ENCODE measurements at regions not wholly inside any gene's neighbourhood (a gene's known extent, or its start where the extent isn't known, plus 50 kb on each side); places are given as distances from the start of the nearest gene placed in this dataset.

- Histone ChIP-seq H3K4me1 (no peaks in the 10 kb centered on the region), H3K27ac (peak overlapping the region in 3 of 8 donors; percentile 19 to 32 (median 31)), H3K36me3 (no peaks in the 10 kb centered on the region), H3K27me3 (replicated peaks in 1 of 7) (no peaks in the 10 kb centered on the region), H3K4me3 (no peak overlapping the region), H3K9me3 (peaks cover 0 to 9% (median 2%) of the 10 kb centered on the region in 8 donors)
- intact Hi-C loops (cut with DNase I; ENCODE audit: low total_unique reads), result no loop called here
- no peak for DNase-seq
- 36 to 42% (median 41%) methylated on average over 1 of the region's 1 CpG for WGBS, 5 donors
- TF ChIP-seq, protein P1, sequence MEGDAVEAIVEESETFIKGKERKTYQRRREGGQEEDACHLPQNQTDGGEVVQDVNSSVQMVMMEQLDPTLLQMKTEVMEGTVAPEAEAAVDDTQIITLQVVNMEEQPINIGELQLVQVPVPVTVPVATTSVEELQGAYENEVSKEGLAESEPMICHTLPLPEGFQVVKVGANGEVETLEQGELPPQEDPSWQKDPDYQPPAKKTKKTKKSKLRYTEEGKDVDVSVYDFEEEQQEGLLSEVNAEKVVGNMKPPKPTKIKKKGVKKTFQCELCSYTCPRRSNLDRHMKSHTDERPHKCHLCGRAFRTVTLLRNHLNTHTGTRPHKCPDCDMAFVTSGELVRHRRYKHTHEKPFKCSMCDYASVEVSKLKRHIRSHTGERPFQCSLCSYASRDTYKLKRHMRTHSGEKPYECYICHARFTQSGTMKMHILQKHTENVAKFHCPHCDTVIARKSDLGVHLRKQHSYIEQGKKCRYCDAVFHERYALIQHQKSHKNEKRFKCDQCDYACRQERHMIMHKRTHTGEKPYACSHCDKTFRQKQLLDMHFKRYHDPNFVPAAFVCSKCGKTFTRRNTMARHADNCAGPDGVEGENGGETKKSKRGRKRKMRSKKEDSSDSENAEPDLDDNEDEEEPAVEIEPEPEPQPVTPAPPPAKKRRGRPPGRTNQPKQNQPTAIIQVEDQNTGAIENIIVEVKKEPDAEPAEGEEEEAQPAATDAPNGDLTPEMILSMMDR (IDR thresholded peaks at IDR 0.05 in 8 of 11, conservative IDR thresholded peaks at IDR 0.05 in 3 of 11), result no peak
- TF ChIP-seq POLR2A (IDR thresholded peaks at IDR 0.05), result no peak
- TF ChIP-seq POLR2AphosphoS5 (IDR thresholded peaks at IDR 0.05), result no peak
Measured at GRCh38 chr3:77939726-77940125, 899.8 kb downstream of the ROBO2 start.

DNA sequence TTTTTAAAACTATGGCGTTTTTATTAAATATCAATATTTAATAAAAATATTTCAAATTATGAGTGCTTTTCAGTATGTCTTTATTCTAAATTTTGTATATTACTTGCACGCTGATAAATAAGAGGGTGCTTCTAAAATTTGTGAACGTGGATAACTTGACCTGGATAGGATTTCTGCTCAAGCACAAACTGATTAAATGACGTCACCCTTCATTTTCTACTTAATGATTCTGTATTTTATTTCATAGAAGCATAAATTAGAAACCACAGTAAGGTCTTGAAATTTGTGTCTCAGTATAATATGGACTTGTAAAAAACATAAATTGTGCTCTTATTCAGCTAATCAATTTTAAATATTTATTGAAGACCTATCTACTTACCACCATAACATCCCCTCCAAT is 903.7 kb downstream of the ROBO2 start:
- H3K36me3 ChIP-seq, result no peaks in the 10 kb centered on the region
- WGBS, 5 donors, result 81 to 92% (median 88%) methylated on average over 4 of the region's 4 CpGs
- H3K4me3 ChIP-seq, result no peak overlapping the region
- TF ChIP-seq, protein P1 (IDR thresholded peaks at IDR 0.05 in 8 of 11, conservative IDR thresholded peaks at IDR 0.05 in 3 of 11), result no peak
- TF ChIP-seq POLR2AphosphoS5 (IDR thresholded peaks at IDR 0.05) (no peak), POLR2A (IDR thresholded peaks at IDR 0.05) (no peak)
- no peak overlapping the region for H3K27ac ChIP-seq
- H3K4me1 ChIP-seq, result no peaks in the 10 kb centered on the region
- intact Hi-C loops (cut with DNase I; ENCODE audit: low total_unique reads), result no loop called here
- no peaks in the 10 kb centered on the region for H3K9me3 ChIP-seq
- no peaks in the 10 kb centered on the region for H3K27me3 ChIP-seq (replicated peaks in 1 of 7)
- no peak for DNase-seq

GRCh38 chr3:77945320-77945719 is 905.4 kb downstream of the ROBO2 start:
- TF ChIP-seq POLR2AphosphoS5 (IDR thresholded peaks at IDR 0.05), result no peak
- TF ChIP-seq POLR2A (IDR thresholded peaks at IDR 0.05), result no peak
- TF ChIP-seq, protein P1 (IDR thresholded peaks at IDR 0.05 in 8 of 11, conservative IDR thresholded peaks at IDR 0.05 in 3 of 11), result no peak
- WGBS, 5 donors, result 52 to 90% (median 79%) methylated on average over 3 of the region's 3 CpGs
- H3K4me3 ChIP-seq, result no peak overlapping the region
- no peaks in the 10 kb centered on the region for H3K27me3 ChIP-seq (replicated peaks in 1 of 7)
- no peaks in the 10 kb centered on the region for H3K36me3 ChIP-seq
- intact Hi-C loops (cut with DNase I; ENCODE audit: low total_unique reads), result no loop called here
- no peaks in the 10 kb centered on the region for H3K9me3 ChIP-seq
- no peak for DNase-seq
- H3K27ac ChIP-seq, result no peak overlapping the region
- no peaks in the 10 kb centered on the region for H3K4me1 ChIP-seq

DNA sequence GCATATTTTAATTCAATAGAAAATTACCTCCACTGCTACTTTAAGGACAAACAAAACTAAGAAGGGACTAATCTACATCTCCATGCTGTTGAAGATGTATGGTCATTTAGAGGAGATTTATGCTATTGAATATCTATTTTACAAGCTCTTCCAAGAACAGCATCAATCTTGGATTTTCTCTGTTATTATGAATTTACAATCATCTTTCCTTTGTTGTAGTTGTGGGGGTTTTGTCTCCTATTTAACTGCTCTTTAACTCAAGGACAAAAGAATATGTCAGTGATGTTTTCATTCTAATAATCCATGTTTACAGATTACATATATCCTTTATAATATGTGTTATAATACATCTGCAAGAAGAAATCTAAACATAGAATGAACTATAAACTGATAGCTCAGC is 907.8 kb downstream of the ROBO2 start:
- H3K4me3 ChIP-seq, result no peak overlapping the region
- TF ChIP-seq POLR2AphosphoS5 (IDR thresholded peaks at IDR 0.05) (no peak), POLR2A (IDR thresholded peaks at IDR 0.05) (no peak)
- TF ChIP-seq, protein P1 (IDR thresholded peaks at IDR 0.05 in 8 of 11, conservative IDR thresholded peaks at IDR 0.05 in 3 of 11), result no peak
- H3K36me3 ChIP-seq, result no peaks in the 10 kb centered on the region
- H3K9me3 ChIP-seq, result peaks cover 0 to 5% (median 2%) of the 10 kb centered on the region in 8 donors
- intact Hi-C loops (cut with DNase I; ENCODE audit: low total_unique reads), result no loop called here
- DNase-seq, result no peak
- no peaks in the 10 kb centered on the region for H3K4me1 ChIP-seq
- H3K27me3 ChIP-seq (replicated peaks in 1 of 7), result no peaks in the 10 kb centered on the region
- no peak overlapping the region for H3K27ac ChIP-seq
